GDM1 (cell line): ENCODE measurements at regions not wholly inside any gene's neighbourhood (a gene's known extent, or its start where the extent isn't known, plus 50 kb on each side); places are given as distances from the start of the nearest gene placed in this dataset.
"Not testable (repeated sequence)": the region's sequence is repeated elsewhere in the genome, so short reads cannot be mapped to it uniquely, and the experiment has no call there.

Experiments used
- DNase-seq: peaks from one replicate; lab custom pipeline; 2025; lab: John Stamatoyannopoulos, UW

DNA sequence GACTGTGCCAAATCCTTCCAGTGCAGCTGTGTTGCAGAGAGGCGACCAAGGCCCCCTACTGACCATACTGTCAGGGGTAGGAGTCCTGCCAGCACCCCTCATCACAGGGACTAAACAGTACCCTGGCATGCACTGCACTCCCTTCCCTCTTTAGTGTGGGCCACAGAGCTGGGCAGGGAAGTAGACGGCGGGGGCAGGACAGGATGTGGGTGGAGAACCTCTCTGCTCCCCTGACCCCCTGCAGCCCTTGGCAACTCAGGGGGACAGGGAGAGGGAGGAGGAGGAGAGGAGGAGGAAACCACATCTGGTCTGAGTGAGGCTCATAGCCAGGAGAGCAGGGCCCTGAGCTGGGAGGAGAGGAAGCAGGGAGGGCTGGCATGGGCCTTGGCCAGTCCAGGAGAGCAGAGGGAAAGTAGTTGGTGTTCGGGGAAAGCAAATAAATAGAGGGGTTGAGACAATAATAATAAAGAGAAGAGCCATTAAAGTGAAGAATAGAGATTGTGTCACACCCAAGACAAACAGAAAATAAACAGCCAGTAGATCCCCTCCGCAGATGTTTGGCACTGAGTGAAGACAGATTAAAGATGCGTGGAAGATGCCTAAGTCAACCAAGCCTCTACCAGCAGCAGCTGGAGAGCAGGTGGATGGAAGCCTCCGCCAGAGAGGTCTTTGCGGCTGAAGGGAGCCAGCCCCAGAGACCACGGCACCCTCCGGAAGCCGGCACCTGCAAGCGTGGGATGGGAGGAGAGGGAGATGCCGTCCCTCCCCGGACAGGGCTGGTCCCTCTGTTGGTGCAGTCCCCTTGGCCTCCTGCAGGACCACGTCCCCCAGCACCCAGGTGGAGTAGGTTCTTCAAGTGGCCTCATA lies 61.5 kb downstream of the RPUSD4 start:
- peak; percentile 25 for DNase-seq

DNA sequence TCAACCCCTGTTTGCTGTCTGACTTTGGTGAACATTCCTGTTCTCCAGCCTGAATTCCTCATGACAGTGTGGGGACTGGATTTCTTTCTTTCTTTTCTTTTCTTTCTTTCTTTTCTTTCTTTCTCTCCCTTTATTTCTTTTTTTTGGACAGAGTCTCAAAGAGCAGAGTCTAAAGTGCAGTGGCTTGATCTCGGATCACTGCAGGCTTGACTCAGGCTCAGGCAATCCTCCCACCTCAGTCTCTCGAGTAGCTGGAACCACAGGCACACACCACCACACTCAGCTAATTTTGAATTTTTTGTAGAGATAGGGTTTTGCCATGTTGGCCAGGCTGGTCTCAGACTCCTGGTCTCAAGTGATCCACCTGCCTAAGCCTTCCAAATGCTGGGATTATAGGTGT lies 63.1 kb downstream of the RPUSD4 start:
- DNase-seq, result no peak

DNA sequence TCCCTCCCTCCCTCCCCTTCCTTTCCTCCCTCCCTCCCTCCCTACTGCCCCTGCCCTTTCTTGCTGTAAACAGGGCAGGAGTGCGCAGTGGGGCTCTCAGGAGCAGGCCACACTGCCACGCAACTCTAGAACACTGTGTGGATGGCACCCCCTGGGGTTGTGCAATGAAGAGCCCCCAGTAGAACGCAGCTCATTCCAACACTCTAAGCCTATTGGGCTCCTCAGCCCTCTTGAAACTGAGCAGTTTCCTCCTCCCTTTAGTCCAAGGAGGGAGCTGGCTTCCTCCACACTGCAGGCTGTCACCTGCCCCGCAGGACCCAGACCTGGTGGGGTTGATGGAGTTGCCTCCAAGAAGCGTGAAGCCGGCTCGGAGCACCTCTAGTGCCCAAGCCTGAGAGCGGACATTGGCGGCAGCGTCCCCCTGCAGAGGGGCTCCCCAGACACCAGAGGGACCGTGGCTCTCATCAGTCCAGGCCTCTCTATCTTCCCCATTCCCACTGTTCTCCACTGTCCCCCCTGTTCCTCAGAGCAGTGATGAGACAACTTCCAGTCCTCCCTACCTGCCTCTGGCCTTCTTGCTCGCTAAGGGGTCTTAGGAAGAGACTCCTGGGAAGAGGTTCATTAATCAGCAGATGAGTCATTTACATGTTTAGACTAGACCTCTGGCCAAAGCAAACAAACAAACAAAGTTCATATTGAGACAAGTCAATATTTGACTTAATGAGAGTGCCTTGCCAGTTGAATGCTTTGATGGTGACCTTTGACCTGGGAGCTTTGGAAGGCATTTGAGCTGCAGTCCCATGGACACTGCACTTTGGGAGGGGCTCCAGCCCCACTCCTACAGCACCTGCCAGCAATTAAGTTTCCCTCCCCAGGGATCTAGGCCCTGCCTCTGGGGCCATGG lies 64.0 kb downstream of the RPUSD4 start:
- no peak for DNase-seq

DNA sequence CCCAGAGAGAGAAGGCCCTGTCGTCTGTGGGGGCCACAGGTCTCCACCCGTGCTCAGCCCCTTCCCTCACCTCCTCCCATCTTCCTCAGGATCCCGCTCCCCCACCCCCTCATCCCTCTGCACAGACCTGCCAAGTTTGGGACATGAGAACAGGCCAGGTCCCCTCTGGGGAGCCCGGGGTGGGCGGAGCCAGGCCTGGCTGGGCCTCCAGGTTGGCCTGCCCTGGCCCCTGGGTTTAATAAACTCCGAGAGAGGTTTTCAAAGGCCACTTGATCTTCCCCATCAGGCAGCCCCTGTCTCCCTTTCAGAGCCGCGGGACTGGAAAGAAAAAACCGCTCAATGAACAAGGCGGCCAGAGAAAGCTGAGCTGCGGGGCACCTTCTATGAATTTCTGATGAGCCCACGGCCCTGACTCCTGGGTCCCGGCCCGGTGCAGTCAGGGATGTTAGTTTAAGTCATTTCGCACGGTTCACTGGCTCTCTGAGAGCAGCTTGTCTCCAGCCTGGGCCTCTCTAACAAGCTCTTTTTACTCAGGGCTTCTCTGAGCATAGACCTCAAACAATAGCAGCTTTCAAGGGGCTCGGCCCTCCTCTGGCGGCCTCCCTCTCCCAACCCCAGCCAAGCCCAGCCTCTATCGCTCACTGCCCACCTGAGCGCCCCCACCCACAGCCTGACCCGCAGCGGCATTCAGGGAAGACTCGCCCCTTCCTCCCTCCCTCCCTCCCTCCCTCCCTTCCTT lies 64.8 kb downstream of the RPUSD4 start:
- DNase-seq, result no peak

DNA sequence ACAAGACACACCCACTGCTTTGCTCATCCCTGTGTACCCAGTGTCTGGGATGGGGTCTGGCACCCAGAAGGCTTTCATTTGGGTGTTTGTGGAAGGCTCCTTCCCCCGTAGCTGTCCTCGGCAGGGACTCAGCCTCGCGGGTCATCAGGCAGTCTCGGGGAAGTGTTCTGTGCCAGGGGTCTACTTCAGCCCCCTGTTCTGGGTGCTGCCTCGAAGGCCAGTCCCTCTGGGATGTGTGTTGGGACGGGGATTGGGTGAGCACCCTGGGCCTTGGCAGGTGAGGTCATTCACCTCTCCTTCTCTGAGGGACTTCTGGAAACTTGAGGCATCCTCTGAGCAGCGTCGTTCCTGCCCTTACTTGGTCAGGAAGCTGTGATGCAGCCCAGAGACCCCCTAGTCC lies 65.5 kb downstream of the RPUSD4 start:
- no peak for DNase-seq

DNA sequence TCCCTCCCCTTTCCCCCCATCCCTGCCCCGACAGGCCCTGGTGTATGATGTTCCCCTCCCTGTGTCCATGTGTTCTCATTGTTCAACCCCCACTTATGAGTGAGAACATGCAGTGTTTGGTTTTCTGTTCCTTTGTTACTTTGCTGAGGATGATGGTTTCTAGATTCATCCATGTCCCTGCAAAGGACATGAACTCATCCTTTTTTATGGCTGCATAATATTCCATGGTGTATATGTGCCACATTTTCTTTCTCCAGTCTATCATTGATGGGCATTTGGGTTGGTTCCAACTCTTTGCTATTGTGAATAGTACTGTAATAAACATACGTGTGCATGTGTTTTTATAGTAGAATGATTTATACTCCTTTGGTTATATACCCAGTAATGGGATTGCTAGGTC lies 68.0 kb downstream of the RPUSD4 start:
- not testable (repeated sequence) for DNase-seq

DNA sequence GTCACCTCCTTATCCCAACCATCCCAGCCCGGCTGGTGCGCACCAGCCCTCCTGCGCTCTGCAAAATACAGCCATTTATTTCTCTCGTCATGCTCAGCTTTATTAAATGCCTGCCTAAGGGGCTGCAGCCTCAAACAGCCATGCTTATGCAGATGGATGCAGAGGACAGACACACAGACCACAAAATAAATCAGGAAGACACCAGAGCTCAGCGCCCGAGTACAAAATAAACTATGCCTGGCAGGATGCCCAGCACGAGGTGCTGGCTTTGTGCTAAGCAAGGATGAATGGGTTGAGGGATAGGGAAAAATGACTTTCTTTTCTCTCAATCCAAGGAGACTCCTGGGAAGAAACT lies 70.5 kb downstream of the RPUSD4 start:
- no peak for DNase-seq

DNA sequence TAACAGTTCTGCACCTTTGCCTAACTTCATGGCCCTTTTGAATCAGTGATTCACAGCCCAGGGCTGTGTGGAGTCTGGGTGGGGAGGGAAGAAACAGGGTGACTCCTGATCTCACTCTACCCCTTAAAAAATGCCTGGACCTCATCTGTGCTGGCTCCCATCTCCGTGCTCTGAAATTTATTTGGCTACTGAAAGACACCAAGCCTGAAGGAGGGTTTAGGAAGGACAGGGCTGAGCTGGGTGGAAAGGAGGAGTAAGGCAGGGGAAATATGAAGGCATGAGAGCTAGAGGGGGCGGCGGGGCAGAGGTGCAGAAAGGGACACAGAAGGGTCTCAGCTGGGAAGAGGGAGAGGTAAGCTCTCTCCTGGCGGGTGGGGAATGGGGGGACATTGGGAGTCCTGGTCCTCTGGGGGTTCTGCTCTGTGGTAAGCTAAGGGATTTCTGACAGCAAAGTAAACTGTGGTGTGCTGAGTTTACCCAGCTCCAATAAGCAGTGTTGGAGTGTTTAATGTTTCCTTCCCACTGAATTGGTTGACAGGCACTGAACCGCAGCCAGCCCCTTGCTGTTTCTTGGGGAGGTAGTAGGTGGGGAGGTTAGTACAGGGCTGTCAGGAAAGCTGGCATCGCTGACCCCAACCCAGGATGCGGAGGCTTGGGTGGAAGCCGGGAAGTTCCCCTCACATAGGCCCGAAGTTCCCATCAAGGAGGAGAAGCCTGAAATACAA lies 71.1 kb downstream of the RPUSD4 start:
- DNase-seq, result no peak

DNA sequence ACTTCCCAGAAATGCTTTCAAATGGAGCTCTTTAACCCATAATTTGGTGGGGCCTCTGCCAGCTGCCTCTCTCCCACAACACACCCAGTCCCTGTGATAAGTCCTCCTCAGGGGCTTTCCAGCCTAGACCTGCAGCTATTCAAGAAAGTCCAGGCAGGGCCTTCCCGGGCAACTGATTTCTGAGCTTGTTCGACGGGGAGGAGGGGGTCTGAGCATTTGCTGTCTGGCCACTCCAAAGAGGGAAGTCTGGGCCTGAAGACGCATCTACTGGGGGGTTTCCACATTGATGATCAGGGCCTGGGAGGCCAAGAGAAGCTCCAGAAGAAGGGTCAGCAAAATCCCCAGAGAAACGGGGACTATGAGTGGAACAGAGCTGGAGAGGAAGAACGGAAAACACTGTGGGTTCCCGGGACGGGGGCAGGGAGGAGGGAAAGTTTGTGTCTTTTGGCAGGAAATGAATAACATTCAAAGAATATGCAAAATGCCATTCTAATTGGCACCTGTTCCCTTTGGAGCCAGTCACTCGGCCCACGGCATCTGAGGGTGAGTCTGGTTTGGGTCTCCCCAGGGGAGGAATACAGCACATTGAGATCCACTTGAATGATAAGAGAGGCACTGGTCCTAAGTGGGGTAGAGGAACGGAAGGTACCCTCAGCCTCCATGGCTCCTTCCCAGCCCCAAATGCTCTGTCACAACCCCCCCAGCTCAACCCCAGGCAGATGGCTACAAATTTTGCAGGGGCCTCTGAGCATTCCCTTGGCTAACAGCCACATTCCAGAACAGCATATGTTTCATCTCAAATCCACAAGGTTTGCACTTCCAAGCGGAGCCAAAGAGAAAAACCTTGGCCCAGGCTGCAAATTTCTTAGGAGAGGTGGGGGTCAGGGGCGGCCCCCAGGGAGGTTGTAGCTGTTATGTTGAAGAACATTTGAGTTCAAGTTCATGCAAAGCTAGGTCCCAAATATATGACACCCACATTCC lies 72.0 kb downstream of the RPUSD4 start:
- no peak for DNase-seq

DNA sequence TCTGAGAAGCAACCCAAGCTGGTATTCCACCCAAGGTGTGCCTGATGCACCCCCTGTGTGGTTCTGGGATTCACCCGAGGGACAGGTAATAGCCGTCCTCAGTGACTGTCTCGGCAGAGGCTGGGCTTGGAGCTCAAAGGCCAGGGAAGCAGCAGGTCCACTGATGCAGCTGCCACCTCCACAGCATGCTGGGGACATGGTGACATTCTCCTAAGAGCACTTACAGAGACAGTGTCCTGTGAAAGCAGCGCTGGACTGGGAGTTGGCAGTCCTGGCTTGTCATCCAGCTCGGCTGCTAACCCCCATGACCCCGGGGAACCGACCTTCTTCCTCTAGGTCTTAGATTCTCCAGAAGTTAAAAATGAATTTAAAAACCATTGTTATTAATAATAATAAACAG lies 72.8 kb downstream of the RPUSD4 start:
- no peak for DNase-seq

DNA sequence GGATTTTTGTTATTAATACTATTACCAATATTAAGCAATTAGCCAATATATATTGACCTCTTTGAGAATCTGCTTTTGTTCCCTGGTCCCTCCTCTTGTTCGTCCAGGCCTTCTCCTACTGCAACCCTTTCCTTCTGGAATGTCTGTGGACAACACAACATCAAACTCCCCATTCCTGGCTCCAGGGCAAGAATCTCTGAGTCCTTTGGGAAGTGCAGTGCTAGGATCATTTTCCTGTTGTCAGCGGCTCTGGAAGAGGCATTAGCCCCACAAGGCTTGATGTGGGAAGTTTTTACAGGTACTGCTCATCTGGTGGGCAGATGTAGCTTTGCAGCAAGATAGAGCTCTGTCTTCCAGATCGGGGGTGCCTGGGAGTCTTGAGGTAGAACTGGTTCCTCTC lies 74.3 kb downstream of the RPUSD4 start:
- no peak for DNase-seq

DNA sequence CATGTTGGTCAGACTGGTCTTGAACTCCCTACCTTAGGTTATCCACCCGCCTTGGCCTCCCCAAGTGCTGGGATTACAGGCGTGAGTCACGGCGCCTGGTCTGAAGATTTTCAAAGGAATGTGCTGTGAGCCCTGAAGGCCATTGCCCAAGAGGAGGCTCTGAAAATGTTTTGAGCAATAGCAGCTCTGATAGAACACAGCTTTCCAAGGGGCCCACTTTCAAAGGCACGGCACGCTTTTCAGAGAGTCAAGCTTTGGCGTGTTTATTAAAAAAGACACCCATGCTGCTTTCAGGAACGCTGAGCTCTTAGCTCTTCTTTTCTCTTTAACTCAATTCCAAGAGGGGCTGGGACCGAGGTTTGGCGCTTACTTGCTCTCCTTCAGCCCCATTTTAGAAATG lies 73.8 kb upstream of the CDON start:
- no peak for DNase-seq

DNA sequence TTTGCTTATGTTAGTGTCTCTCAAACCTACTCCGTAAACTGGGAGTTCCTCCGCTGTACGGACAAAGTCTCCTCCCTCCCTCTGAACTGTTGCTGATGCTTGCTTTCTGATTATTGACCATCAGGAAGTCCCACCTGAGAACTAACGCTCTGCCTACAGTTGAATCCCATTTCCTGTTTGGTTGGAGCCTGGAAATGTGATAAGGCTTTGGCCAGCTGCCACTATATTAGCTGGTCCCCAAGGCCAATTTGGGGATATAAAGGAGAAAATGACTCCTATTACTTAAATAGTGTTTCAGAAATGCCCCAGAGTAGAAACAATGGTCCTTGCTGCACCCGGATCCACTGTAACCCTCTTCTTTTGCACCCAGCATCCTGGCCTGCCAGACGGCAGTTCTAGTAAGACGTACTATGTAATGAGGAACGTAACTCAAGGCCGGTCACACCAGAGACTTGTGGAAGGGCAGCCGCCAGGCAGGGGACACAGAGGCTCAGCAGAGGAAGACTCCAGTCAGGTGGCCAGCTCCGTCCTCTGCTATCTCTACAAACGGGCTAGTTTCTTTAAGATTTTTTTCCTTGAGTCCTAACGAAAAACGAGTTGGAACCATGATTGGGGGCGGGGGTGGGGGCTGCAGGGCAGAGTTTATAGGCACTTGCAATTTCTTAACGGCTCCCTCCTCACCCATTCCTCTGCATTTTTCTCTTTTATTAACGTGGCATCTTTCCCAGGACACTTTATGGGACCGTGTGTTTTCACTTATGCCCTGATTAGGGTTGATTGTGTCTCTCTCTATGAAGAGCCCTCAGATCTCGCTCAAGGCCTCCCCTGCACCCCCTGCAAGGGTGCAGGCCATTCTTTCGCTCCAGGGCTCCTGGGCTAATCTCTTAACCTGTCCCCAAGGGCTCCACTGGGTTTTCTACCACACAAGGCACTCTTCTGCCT lies 72.8 kb upstream of the CDON start:
- no peak for DNase-seq

DNA sequence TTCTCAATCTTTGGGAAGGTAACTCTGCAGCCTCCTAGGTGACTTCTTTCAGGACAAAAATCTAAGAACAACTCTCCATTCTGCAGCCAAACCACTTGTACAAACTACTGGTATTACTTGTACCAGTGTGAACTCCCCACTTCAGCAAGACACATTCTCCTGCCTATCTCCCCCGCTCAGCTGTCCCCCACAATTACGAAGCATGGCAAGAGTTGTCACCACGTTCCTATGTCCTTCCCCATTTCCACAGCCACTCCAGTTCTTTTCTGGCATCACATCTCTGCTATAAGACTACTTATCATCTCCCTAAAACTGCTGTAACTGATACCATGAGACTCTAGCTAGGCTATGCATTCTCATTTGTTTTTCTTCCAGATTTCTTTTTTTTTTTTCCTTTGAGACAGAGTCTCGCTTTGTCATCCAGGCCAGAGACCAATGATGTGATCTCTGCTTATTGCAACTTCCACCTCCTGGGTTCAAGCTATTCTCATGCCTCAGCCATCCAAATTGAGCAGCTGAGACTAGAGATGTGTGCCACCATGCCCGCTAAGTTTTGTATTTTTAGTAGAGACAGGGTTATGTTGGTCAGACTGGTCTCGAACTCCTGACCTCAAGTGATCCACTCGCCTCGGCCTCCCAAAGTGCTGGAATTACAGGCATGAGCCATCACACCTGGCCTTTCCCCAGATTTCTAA lies 71.9 kb upstream of the CDON start:
- no peak for DNase-seq

DNA sequence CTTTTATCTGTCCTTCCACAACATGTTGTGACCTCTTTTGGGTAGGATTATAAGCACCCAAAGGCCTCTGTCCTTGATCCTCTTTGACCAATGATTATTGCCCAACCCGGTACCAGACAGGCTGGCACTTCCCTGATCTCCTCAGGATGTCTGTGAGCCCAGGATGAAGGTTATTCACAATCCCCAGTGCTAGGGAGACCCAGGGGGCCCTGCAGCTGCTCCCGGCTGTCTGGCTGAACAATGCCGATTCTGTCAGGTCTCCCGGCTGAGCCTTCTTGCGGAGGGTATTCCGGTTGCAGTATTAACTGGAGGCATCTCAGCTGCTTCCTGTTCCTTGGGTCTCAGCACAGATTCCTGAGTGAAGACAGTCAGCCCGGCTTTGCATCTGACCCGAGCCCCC lies 71.2 kb upstream of the CDON start:
- no peak for DNase-seq

DNA sequence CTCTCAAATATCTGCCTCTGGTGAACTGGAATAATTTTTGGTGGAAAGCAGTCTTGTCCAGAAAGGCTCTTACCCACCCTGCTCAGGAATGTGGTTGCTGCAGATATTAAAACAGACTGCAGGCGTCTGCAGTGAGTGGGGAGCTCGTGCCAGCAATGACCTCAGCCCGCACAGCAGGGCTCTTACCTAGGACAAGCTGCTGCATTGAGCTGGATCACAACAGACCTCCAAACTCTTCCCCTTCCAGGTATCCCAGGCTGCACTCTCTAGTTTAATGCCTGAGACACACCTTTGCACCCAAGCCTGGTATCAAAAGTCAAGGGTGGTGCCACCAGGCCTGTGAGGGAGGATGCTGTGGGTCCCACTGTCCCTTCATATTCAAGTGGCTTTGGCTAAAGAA lies 69.7 kb upstream of the CDON start:
- no peak for DNase-seq

DNA sequence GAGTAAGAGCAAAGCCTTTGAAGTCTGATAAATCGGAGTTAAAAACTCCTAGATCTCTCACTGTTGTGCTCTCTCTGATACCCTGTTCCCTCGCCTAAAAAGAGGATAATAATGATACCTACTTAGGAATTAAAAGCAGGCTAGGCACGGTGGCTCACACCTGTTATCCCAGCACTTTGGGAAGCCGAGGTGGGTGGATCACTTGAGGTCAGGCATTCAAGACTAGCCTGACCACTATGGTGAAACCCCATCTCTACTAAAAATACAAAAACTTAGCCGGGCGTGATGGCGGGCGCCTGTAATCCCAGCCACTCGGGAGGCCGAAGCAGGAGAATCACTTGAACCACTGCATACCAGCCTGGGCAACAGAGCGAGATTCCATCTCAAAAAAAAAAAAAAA lies 68.1 kb upstream of the CDON start:
- DNase-seq, result not testable (repeated sequence)

DNA sequence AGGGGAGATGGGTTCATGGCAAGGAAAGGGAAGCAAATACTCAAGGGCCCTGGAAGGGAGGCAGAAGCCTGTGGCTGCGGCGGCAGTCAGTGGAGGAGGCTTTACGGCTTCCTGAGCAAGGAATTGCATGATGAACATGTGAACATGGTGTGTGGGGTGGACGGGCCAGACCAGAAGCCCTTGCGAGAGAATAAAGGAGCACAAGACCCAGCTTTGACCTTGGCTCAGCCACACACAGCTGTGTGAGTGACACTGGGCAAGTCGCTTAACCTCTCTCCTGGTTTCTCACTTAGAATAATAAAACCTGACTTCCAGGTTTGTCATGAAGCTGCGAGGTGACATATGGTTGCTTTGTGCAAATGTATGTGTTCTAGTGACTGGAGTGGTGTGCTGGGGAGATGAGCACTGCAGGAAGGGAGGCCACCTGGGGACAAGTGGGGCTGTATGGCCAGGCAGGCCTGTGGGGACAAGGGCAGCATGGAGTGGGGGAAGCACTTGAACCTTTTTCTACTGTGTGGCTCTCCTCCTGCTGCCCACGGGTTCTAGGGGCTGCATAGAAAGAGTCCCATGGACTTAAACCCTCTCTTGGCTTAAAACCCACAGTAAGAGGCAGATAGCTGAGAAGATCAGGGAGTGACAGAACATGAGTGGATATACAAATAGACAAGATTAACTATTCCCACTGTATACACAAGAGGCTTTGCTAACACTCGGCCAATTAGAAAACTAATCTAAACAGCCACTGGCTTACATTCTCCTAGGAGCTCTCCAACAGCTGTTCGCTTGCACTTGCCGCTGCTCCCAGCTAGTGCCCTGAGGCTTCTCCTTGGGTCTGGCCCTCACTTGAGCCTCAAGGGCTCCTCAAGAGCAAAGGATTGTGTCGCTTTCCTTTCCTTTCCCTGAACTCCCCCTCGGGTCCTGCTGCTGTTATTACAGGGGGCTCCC lies 67.3 kb upstream of the CDON start:
- no peak for DNase-seq
